Activated CD4-positive, alpha-beta memory T cell treated with anti-CD3 and anti-CD28 coated beads, Interleukin-2, amount 10 ng/mL, durations not matched to agents 7 days and 5 days (primary cell): ENCODE measurements at regions not wholly inside any gene's neighbourhood (a gene's known extent, or its start where the extent isn't known, plus 50 kb on each side); places are given as distances from the start of the nearest gene placed in this dataset.
A peak's percentile ranks its signal among the peaks of the same experiment; 100 is the strongest.
"Not testable (repeated sequence)": the region's sequence is repeated elsewhere in the genome, so short reads cannot be mapped to it uniquely, and the experiment has no call there.

Experiments
- CTCF ChIA-PET: fragments of 350-600 bp; sonication (Branson Sonifier 250); formaldehyde crosslinking; loops from one replicate; lab custom pipeline; 2021; ENCODE audit warnings: antibody characterized with exemption, inconsistent platforms; lab: Charles Lee
- POLR2A ChIA-PET: fragments of 350-600 bp; sonication (Branson Sonifier 250); formaldehyde crosslinking; loops from one replicate; lab custom pipeline; 2021; ENCODE audit warnings: antibody characterized with exemption; lab: Charles Lee
- DNase-seq: peaks from one replicate; pipeline ENCODE4 v3.0.0-alpha.2; 2020
- H3K27ac Mint-ChIP-seq: one replicate; pipeline ENCODE4 v1.8.0; 2021; ENCODE audit warnings: mild to moderate bottlenecking, mixed read lengths
- H3K27me3 Mint-ChIP-seq: one replicate; pipeline ENCODE4 v1.8.0; 2021; ENCODE audit warnings: mixed read lengths
- H3K36me3 Mint-ChIP-seq: one replicate; pipeline ENCODE4 v1.8.0; 2021; ENCODE audit warnings: low read depth, mixed read lengths
- H3K4me1 Mint-ChIP-seq: one replicate; pipeline ENCODE4 v1.8.0; 2021; ENCODE audit warnings: mixed read lengths
- H3K4me3 Mint-ChIP-seq: one replicate; pipeline ENCODE4 v1.8.0; 2021; ENCODE audit warnings: mild to moderate bottlenecking, mixed read lengths
- H3K9me3 Mint-ChIP-seq: one replicate; pipeline ENCODE4 v1.8.0; 2021; ENCODE audit warnings: mixed read lengths

- no peak for DNase-seq
- Mint-ChIP-seq H3K27me3 (peaks cover 20% of the 10 kb centered on the region), H3K9me3 (no peaks in the 10 kb centered on the region), H3K4me3 (no peak overlapping the region), H3K27ac (no peak overlapping the region), H3K4me1 (no peaks in the 10 kb centered on the region), H3K36me3 (no peaks in the 10 kb centered on the region)
- CTCF ChIA-PET = no interaction called here
- POLR2A ChIA-PET = no interaction called here
Observed at GRCh38 chr5:66277981-66278380, 133.9 kb downstream of the SREK1 start.

GRCh38 chr5:66281294-66281693 lies 137.2 kb downstream of the SREK1 start:
- CTCF ChIA-PET = no interaction called here
- POLR2A ChIA-PET = no interaction called here
- H3K9me3 Mint-ChIP-seq = no peaks in the 10 kb centered on the region

DNA sequence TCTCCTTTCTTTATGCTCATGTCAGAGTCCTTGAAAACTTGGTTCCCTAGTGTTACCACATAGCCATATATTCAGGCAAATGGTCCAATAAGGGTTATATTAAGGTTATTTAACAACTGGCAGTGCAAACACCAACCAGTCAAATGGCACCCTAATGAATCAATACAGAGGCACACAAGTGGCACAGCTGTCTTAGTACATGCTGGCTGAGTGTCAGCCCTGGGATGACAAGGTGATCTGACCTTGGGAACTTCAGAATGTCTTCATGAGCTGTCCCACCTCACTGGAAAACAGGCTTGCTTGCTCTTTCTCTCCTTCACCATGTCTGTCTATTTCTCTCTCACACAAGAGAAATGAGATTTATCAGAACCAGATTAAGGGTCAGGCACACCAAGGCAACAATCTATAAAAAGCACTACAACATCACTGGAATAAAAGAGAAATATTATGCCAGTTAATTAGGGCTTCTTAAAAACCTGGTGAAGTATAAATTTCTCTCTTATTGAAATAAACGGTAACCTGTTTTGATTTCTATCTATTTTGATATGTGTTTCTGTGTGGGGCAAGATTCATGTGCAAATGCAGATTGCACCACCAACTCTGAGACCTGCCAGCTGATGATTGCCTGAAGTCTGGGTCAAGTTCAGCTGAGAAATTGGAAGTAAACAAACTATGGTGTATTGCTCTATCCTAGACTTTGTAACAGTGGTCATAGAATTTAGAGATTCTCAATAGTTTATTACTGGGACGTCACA lies 140.7 kb downstream of the SREK1 start:
- H3K4me3 Mint-ChIP-seq = no peak overlapping the region
- no peak overlapping the region for H3K27ac Mint-ChIP-seq
- CTCF ChIA-PET = interaction anchor here (0.6 to 1.2 kb wide), 2 partner anchors 22 to 94 kb away, joined by 4 to 6 read pairs; no protein-coding TSS in a partner anchor
- no peak for DNase-seq
- POLR2A ChIA-PET = no interaction called here
- peaks cover 14% of the 10 kb centered on the region for H3K27me3 Mint-ChIP-seq
- H3K9me3 Mint-ChIP-seq = no peaks in the 10 kb centered on the region
- no peaks in the 10 kb centered on the region for H3K36me3 Mint-ChIP-seq
- H3K4me1 Mint-ChIP-seq = no peaks in the 10 kb centered on the region

More at GRCh38 chr5:66281294-66281693, 137.2 kb downstream of the SREK1 start:
- Mint-ChIP-seq H3K4me3 (no peak overlapping the region), H3K27me3 (peaks cover 21% of the 10 kb centered on the region), H3K27ac (no peak overlapping the region), H3K36me3 (no peaks in the 10 kb centered on the region), H3K4me1 (no peaks in the 10 kb centered on the region)
- DNase-seq = no peak

- no peaks in the 10 kb centered on the region for H3K36me3 Mint-ChIP-seq
- CTCF ChIA-PET = interaction anchor here (1.2 kb wide), 1 partner anchor 21 kb away, joined by 6 read pairs; no protein-coding TSS in a partner anchor
- DNase-seq = no peak
- peaks cover 12% of the 10 kb centered on the region for H3K27me3 Mint-ChIP-seq
- H3K4me1 Mint-ChIP-seq = no peaks in the 10 kb centered on the region
- no peaks in the 10 kb centered on the region for H3K9me3 Mint-ChIP-seq
- no peak overlapping the region for H3K27ac Mint-ChIP-seq
- no peak overlapping the region for H3K4me3 Mint-ChIP-seq
- POLR2A ChIA-PET = no interaction called here
Observed at GRCh38 chr5:66285343-66285922, 141.3 kb downstream of the SREK1 start.

DNA sequence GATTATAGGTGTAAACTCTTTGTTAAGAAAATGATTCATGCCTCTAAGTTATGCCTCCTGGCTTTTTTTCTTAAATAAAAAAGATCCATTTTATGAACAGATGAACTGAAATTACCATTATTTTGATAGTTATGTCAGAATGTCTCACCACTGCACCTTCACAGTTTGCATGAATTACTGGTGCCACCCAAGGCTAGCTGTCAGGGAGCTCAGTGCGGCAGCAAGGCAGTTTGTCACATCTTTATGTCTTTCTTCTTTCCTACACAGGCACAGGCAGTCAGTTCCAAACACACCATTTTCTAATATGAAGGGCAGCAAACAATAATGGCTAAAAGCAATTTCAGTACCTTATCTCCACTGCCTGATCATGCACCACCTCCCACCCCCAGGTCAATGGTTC lies 147.7 kb downstream of the SREK1 start:
- H3K27ac Mint-ChIP-seq = no peak overlapping the region
- ChIA-PET POLR2A (no interaction called here), CTCF (no interaction called here)
- no peaks in the 10 kb centered on the region for H3K36me3 Mint-ChIP-seq
- peaks cover 10% of the 10 kb centered on the region for H3K27me3 Mint-ChIP-seq
- H3K9me3 Mint-ChIP-seq = no peaks in the 10 kb centered on the region
- no peak for DNase-seq
- no peaks in the 10 kb centered on the region for H3K4me1 Mint-ChIP-seq
- no peak overlapping the region for H3K4me3 Mint-ChIP-seq

GRCh38 chr5:66293851-66294250 lies 149.8 kb downstream of the SREK1 start:
- H3K27me3 Mint-ChIP-seq, H3K4me1 Mint-ChIP-seq, H3K4me3 Mint-ChIP-seq, H3K36me3 Mint-ChIP-seq, DNase-seq, POLR2A ChIA-PET, H3K9me3 Mint-ChIP-seq, H3K27ac Mint-ChIP-seq: not testable (repeated sequence)
- CTCF ChIA-PET = interaction anchor here (4.2 kb wide), 1 partner anchor 13 kb away, joined by 18 read pairs; no protein-coding TSS in a partner anchor

DNA sequence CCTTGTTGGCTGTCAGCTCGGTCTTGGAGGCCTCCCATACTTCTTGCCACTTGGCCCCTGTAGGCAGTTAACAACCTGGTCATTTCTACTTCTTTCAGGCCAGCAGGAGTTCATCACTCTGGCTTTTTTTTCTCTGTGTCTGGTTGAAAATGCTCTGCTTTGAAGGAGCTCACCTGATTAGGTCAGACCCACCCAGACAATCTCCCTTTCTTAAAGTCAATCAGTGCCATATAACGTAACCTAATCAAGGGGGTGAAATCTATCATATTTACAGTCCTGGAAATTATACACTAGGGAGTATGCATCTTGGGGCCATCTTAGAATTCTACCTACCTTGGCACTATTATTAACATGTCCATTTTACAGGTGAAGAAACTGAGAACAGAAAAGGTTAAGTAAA lies 155.4 kb downstream of the SREK1 start:
- Mint-ChIP-seq H3K36me3 (no peaks in the 10 kb centered on the region), H3K27me3 (peaks cover 6% of the 10 kb centered on the region), H3K9me3 (no peaks in the 10 kb centered on the region), H3K4me1 (no peaks in the 10 kb centered on the region), H3K4me3 (no peak overlapping the region), H3K27ac (no peak overlapping the region)
- ChIA-PET CTCF (interaction anchor here (1.5 kb wide), 1 partner anchor 9 kb away, joined by 4 read pairs; no protein-coding TSS in a partner anchor), POLR2A (no interaction called here)
- no peak for DNase-seq

DNA sequence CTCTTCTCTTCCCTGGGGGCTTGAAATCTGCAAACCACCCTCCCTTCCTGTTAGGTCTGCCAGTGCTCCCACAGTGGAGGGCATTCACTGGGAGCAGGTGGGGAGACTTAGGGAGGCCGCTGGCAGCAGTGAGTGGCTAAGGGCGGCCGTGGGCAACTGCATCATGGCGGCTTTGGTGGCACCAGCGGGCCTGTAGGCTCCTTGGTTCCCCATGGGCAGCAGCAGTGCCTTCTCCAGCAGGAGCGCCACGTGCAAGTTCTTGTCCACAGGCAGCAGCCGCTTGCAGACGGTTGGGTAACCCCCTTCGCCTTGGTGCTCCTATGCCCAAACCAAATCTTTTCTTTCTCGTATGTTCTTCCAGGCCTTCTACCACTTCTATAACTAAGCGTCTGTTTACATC lies 158.2 kb downstream of the SREK1 start:
- Mint-ChIP-seq H3K4me1 (no peaks in the 10 kb centered on the region), H3K36me3 (no peaks in the 10 kb centered on the region), H3K9me3 (no peaks in the 10 kb centered on the region), H3K27me3 (peaks cover 13% of the 10 kb centered on the region), H3K4me3 (no peak overlapping the region), H3K27ac (no peak overlapping the region)
- ChIA-PET POLR2A (no interaction called here), CTCF (no interaction called here)
- DNase-seq = no peak

DNA sequence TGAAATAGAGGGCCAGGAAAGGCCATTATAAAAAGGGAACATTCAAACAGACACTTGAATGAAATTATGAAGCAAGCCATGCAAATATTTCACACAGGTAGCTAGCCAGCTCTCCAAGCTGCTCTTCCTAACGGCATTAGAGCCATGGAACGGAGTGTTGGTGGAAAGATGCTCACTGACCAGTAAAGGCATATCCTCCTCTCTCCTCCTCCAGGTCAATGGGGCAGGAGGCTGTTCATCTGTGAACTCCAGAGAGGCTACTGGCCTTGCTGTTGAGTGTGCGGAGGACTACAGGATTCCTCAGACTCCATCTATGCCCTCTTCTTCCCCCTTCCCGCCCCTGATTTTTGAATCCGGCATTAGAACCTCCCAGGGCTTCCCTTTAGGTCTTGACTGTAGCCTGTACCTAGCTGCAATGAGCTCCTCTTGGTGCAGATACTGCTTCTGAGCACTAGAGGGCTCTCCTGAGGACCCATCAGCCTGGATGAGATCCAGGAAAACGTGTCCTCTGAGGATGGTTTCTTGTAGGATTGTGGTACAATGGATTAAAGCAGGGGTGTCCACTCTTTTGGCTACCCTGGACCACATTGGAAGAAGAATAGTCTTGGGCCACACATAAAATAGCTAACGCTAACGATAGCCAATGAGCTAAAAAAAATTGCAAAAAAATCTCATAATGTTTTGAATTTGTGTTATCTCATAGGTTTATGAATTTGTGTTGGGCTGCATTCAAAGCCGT lies 162.2 kb downstream of the SREK1 start:
- H3K27ac Mint-ChIP-seq = no peak overlapping the region
- H3K4me1 Mint-ChIP-seq = peaks cover 2% of the 10 kb centered on the region
- no peaks in the 10 kb centered on the region for H3K36me3 Mint-ChIP-seq
- no peaks in the 10 kb centered on the region for H3K9me3 Mint-ChIP-seq
- ChIA-PET CTCF (interaction anchor here (0.6 to 4.8 kb wide), 52 partner anchors 8 to 904 kb away, joined by 3 to 52 read pairs (median 4); no protein-coding TSS in a partner anchor), POLR2A (interaction anchor here (0.8 to 1.2 kb wide), 3 partner anchors 10 to 451 kb away, joined by 3 to 4 read pairs (median 3); no protein-coding TSS in a partner anchor)
- H3K27me3 Mint-ChIP-seq = peaks cover 15% of the 10 kb centered on the region
- no peak overlapping the region for H3K4me3 Mint-ChIP-seq
- DNase-seq = peak; percentile 30

DNA sequence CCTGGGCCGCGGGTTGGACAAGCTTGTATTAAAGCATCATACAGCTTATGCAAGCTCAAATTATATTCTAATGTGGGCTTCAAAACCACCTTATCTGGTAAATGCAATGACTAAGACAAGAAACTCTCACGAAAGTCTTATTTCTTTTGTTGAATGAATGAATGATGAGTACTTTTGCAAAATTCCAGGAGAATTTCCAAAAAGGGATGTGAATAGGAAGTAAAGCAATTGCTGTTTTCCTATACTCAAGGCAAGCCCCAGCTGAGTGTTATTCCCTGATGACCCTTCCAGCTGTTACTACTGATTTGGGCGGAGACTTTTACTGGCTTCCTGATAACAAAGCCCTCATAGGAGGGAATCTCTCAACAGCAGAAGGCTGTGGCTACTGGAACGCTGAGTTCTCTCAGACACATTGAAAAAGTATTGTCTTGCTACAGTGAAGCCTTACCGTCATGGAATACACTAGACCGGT lies 162.8 kb downstream of the SREK1 start:
- no peaks in the 10 kb centered on the region for H3K36me3 Mint-ChIP-seq
- CTCF ChIA-PET = interaction anchor here (0.6 to 4.8 kb wide), 38 partner anchors 8 to 900 kb away, joined by 3 to 52 read pairs (median 4); no protein-coding TSS in a partner anchor
- POLR2A ChIA-PET = interaction anchor here (0.8 to 1.2 kb wide), 3 partner anchors 10 to 451 kb away, joined by 3 to 4 read pairs (median 3); no protein-coding TSS in a partner anchor

DNA sequence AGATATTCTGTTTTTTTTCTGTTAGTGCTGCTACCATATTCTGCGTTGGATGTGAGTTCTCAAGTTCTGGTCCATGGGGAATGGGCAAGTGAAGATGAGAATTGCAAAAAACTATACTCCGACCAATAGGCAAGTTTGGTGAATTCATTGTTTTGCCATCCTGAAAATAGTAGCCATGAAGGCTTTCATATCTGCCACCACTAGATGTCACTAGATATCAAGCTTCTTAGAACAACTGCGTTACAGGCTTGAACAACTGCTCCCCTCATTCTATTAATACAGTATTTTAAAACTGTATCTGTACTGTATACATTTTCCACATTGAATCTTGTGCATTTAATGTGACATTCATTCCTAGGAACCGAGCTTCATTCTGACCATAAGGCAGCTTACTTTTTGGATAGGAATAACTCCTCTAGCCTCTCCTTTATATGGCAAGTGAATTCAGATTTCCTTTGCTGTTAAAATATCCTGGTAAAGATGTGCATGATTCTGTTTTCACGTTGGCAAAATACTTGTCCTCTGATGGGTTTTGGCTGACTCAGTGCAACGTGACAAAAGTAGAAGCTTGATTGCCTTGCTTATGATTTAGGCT lies 163.6 kb downstream of the SREK1 start:
- ChIA-PET POLR2A (no interaction called here), CTCF (interaction anchor here (0.8 to 4.8 kb wide), 10 partner anchors 9 to 557 kb away, joined by 3 to 52 read pairs (median 4); no protein-coding TSS in a partner anchor)
- Mint-ChIP-seq H3K4me1 (peaks cover 2% of the 10 kb centered on the region), H3K27me3 (peaks cover 20% of the 10 kb centered on the region), H3K4me3 (no peak overlapping the region), H3K27ac (no peak overlapping the region), H3K9me3 (no peaks in the 10 kb centered on the region), H3K36me3 (no peaks in the 10 kb centered on the region)
- DNase-seq = no peak

More for the DNA sequence above, 162.8 kb downstream of the SREK1 start:
- Mint-ChIP-seq H3K4me3 (no peak overlapping the region), H3K4me1 (peaks cover 2% of the 10 kb centered on the region), H3K9me3 (no peaks in the 10 kb centered on the region), H3K27me3 (peaks cover 17% of the 10 kb centered on the region), H3K27ac (no peak overlapping the region)
- no peak for DNase-seq

GRCh38 chr5:66312266-66312665 lies 168.2 kb downstream of the SREK1 start:
- peaks cover 6% of the 10 kb centered on the region for H3K9me3 Mint-ChIP-seq
- no peaks in the 10 kb centered on the region for H3K36me3 Mint-ChIP-seq
- peaks cover 2% of the 10 kb centered on the region for H3K4me1 Mint-ChIP-seq
- POLR2A ChIA-PET = no interaction called here
- peaks cover 26% of the 10 kb centered on the region for H3K27me3 Mint-ChIP-seq
- no peak overlapping the region for H3K27ac Mint-ChIP-seq
- H3K4me3 Mint-ChIP-seq = no peak overlapping the region
- no peak for DNase-seq
- CTCF ChIA-PET = no interaction called here
